H9 (cell line): ENCODE measurements at regions not wholly inside any gene's neighbourhood (a gene's known extent, or its start where the extent isn't known, plus 50 kb on each side); places are given as distances from the start of the nearest gene placed in this dataset.

Experiments
- DNase-seq: peaks from one replicate; pipeline ENCODE4 v3.0.0-alpha.2; 2017
- H2AFZ ChIP-seq: one replicate; pipeline ENCODE4 v1.6.1; 2013; ENCODE audit warnings: mild to moderate bottlenecking, low read length, control low read depth, moderate library complexity
- H2AK5ac ChIP-seq: 2 replicates; pipeline ENCODE4 v1.6.1; 2013; ENCODE audit warnings: low read length, control low read depth, mixed read lengths; ENCODE audit not compliant: insufficient read length
- H2BK120ac ChIP-seq: one replicate; pipeline ENCODE4 v1.6.1; 2013; ENCODE audit warnings: low read depth, mild to moderate bottlenecking, low read length, control low read depth, inconsistent platforms; ENCODE audit not compliant: poor library complexity, severe bottlenecking
- H2BK12ac ChIP-seq: 2 replicates; pipeline ENCODE4 v1.6.1; 2013; ENCODE audit warnings: low read length, control low read depth, mixed read lengths, low read depth; ENCODE audit not compliant: insufficient read length
- H2BK15ac ChIP-seq: 2 replicates; pipeline ENCODE4 v1.6.1; 2013; ENCODE audit warnings: low read depth, low read length, control low read depth
- H2BK20ac ChIP-seq: one replicate; pipeline ENCODE4 v1.6.1; 2013; ENCODE audit warnings: low read depth, mild to moderate bottlenecking, low read length, control low read depth, inconsistent platforms; ENCODE audit not compliant: poor library complexity, severe bottlenecking
- H2BK5ac ChIP-seq: 2 replicates; pipeline ENCODE4 v1.6.1; 2013; ENCODE audit warnings: low read length, control low read depth, mixed read lengths; ENCODE audit not compliant: insufficient read length
- H3K14ac ChIP-seq: 2 replicates; pipeline ENCODE4 v1.6.1; 2013; ENCODE audit warnings: low read length, control low read depth; ENCODE audit not compliant: insufficient read depth
- H3K18ac ChIP-seq: 2 replicates; pipeline ENCODE4 v1.6.1; 2013; ENCODE audit warnings: low read depth, mild to moderate bottlenecking, mixed read lengths, low read length, control low read depth; ENCODE audit not compliant: insufficient read length
- H3K23ac ChIP-seq: 2 replicates; pipeline ENCODE4 v1.6.1; 2013; ENCODE audit warnings: low read length, control low read depth, mixed read lengths, low read depth; ENCODE audit not compliant: insufficient read length
- H3K23me2 ChIP-seq: 2 replicates; pipeline ENCODE4 v1.6.1; 2013; ENCODE audit warnings: low read depth, mild to moderate bottlenecking, mixed read lengths, low read length, control low read depth; ENCODE audit not compliant: insufficient read length, poor library complexity, severe bottlenecking
- H3K27ac ChIP-seq: 2 replicates; pipeline ENCODE4 v1.5.1; 2013; ENCODE audit warnings: low read length, control low read depth, mixed read lengths, low read depth; ENCODE audit not compliant: insufficient read length
- H3K27me3 ChIP-seq: 2 replicates; pipeline ENCODE4 v1.6.1; 2013; ENCODE audit warnings: low read length, control low read depth, inconsistent platforms; ENCODE audit not compliant: insufficient read depth
- H3K4ac ChIP-seq: 2 replicates; pipeline ENCODE4 v1.6.1; 2013; ENCODE audit warnings: low read depth, mild to moderate bottlenecking, control low read depth, inconsistent platforms, low read length, moderate library complexity
- H3K4me1 ChIP-seq: 2 replicates; pipeline ENCODE4 v1.6.1; 2013; ENCODE audit warnings: low read length, control low read depth, inconsistent platforms; ENCODE audit not compliant: insufficient read depth
- H3K4me2 ChIP-seq: 2 replicates; pipeline ENCODE4 v1.6.1; 2013; ENCODE audit warnings: low read length, control low read depth, mixed read lengths; ENCODE audit not compliant: insufficient read length, insufficient read depth
- H3K56ac ChIP-seq: 2 replicates; pipeline ENCODE4 v1.6.1; 2013; ENCODE audit warnings: low read depth, mild to moderate bottlenecking, mixed read lengths, low read length, control low read depth; ENCODE audit not compliant: insufficient read length
- H3K79me1 ChIP-seq: 2 replicates; pipeline ENCODE4 v1.6.1; 2013; ENCODE audit warnings: low read depth, mild to moderate bottlenecking, moderate library complexity, low read length, control low read depth, inconsistent platforms; ENCODE audit not compliant: insufficient read depth, poor library complexity, severe bottlenecking
- H3K79me2 ChIP-seq: 2 replicates; pipeline ENCODE4 v1.6.1; 2013; ENCODE audit warnings: low read length, control low read depth, inconsistent platforms; ENCODE audit not compliant: insufficient read depth
- H3K9ac ChIP-seq: 2 replicates; pipeline ENCODE4 v1.6.1; 2013; ENCODE audit warnings: low read length, control low read depth, mixed read lengths; ENCODE audit not compliant: insufficient read length; ENCODE audit errors: extremely low read depth
- H3K9me3 ChIP-seq: one replicate; pipeline ENCODE4 v1.6.1; 2013; ENCODE audit warnings: low read depth, low read length, inconsistent platforms; ENCODE audit not compliant: control insufficient read depth
- H3T11ph ChIP-seq: one replicate; pipeline ENCODE4 v1.6.1; 2013; ENCODE audit warnings: mild to moderate bottlenecking, low read length, control low read depth, inconsistent platforms
- H4K20me1 ChIP-seq: one replicate; pipeline ENCODE4 v1.6.1; 2013; ENCODE audit not compliant: control insufficient read depth, insufficient read length, insufficient read depth
- H4K5ac ChIP-seq: 2 replicates; pipeline ENCODE4 v1.6.1; 2013; ENCODE audit warnings: low read depth, mild to moderate bottlenecking, mixed read lengths, low read length, control low read depth; ENCODE audit not compliant: insufficient read length
- H4K8ac ChIP-seq: replicated peaks from 2 replicates; pipeline ENCODE4 v1.6.1; 2013; ENCODE audit warnings: low read length, control low read depth, mixed read lengths, low read depth; ENCODE audit not compliant: insufficient read length
- H4K91ac ChIP-seq: 2 replicates; pipeline ENCODE4 v1.6.1; 2013; ENCODE audit warnings: low read depth, mild to moderate bottlenecking, moderate library complexity, mixed read lengths, low read length, control low read depth; ENCODE audit not compliant: insufficient read length
- H3K27ac Mint-ChIP-seq, 3 experiments: 2 replicates in 2 of 3; 3 replicates in 1 of 3; pipeline ENCODE4 v1.8.0; 2020 to 2021; ENCODE audit warnings: mixed read lengths in 3 of 3, mild to moderate bottlenecking in 1 of 3, moderate library complexity in 1 of 3
- H3K27me3 Mint-ChIP-seq: 2 replicates; pipeline ENCODE4 v1.8.0; 2021; ENCODE audit warnings: low read depth, mild to moderate bottlenecking, moderate library complexity, mixed read lengths
- H3K36me3 Mint-ChIP-seq, 3 experiments: 2 replicates in 2 of 3; 3 replicates in 1 of 3; pipeline ENCODE4 v1.8.0; 2020 to 2021; ENCODE audit warnings: low read depth in 3 of 3, mixed read lengths in 3 of 3; ENCODE audit not compliant: insufficient read depth in 1 of 3
- H3K4me1 Mint-ChIP-seq, 2 experiments: 2 replicates each; pipeline ENCODE4 v1.8.0; 2020; ENCODE audit warnings: mixed read lengths in 2 of 2
- H3K4me3 Mint-ChIP-seq, 2 experiments: 2 replicates in 1 of 2; 3 replicates in 1 of 2; pipeline ENCODE4 v1.8.0; 2020 to 2021; ENCODE audit warnings: mild to moderate bottlenecking in 2 of 2, mixed read lengths in 2 of 2, moderate library complexity in 1 of 2
- H3K9me3 Mint-ChIP-seq, 2 experiments: 2 replicates in 1 of 2; 3 replicates in 1 of 2; pipeline ENCODE4 v1.8.0; 2020; ENCODE audit warnings: mild to moderate bottlenecking in 2 of 2, mixed read lengths in 2 of 2, moderate library complexity in 1 of 2
- CTCF ChIP-seq: fragments of 200-600 bp; sonication (generic); conservative IDR thresholded peaks from 3 replicates; pipeline ENCODE4 v1.8.0; 2021; ENCODE audit warnings: antibody characterized with exemption, mild to moderate bottlenecking
- WGBS: extraction: QIAGEN DNeasy Blood & Tissue Kit; methylation state at CpG from one replicate; pipeline ENCODE4 v1.1.7; 2013; ENCODE audit warnings: missing lambda C conversion rate, low lambda C conversion rate, mixed read lengths; ENCODE audit not compliant: insufficient read length; ENCODE audit errors: extremely low coverage; 5-methylcytosine and 5-hydroxymethylcytosine counted together

DNA sequence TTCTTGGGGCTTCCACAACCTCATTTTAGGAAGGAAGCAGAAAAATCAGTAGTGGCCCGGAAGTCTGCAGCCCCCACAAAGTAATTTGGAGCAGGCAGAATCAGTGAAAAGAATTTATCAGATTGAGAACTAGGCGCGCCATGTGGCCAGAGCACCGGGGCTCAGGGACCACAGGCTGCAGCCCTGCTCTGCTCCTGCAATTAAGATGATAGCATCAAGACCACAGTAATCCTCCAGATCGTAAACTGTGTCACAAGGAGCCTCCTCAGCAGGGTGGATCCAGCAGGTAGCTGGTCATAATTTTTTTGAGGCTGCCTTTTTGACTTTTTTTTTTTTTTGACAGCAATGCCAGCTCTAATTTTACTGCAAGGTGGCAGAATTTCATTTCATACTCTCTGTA lies 209.0 kb upstream of the ZMIZ1 start:
- no peak overlapping the region for H3K14ac ChIP-seq
- H3K56ac ChIP-seq = no peak overlapping the region
- no peak overlapping the region for H3K18ac ChIP-seq
- no peaks in the 10 kb centered on the region for H4K20me1 ChIP-seq
- H2AK5ac ChIP-seq = no peak overlapping the region
- no peak overlapping the region for H4K91ac ChIP-seq
- H3K79me1 ChIP-seq = no peaks in the 10 kb centered on the region
- no peak overlapping the region for H2AFZ ChIP-seq
- no peak overlapping the region for H2BK120ac ChIP-seq
- H4K5ac ChIP-seq = no peak overlapping the region
- no peak overlapping the region for H3K9ac ChIP-seq
- H3T11ph ChIP-seq = no peak overlapping the region
- TF ChIP-seq CTCF = no peak
- WGBS = no CpG with 5 or more reads among the region's 5 CpGs
- Mint-ChIP-seq H3K9me3 (no peaks in the 10 kb centered on the region), H3K4me3 (no peak overlapping the region), H3K4me1 (peaks cover 19 to 32% of the 10 kb centered on the region in 2 experiments), H3K36me3 (no peaks in the 10 kb centered on the region), H3K27me3 (peaks cover 48% of the 10 kb centered on the region), H3K27ac (no peak overlapping the region)
- no peak overlapping the region for H3K23ac ChIP-seq
- no peak overlapping the region for H2BK20ac ChIP-seq
- H3K27me3 ChIP-seq = no peaks in the 10 kb centered on the region
- H3K4me1 ChIP-seq = no peaks in the 10 kb centered on the region
- no peak overlapping the region for H4K8ac ChIP-seq
- no peak overlapping the region for H2BK5ac ChIP-seq
- no peak overlapping the region for H2BK12ac ChIP-seq
- H3K4ac ChIP-seq = no peak overlapping the region
- no peak for DNase-seq
- H3K79me2 ChIP-seq = no peaks in the 10 kb centered on the region
- no peak overlapping the region for H2BK15ac ChIP-seq
- H3K27ac ChIP-seq = no peak overlapping the region
- H3K23me2 ChIP-seq = no peaks in the 10 kb centered on the region
- no peaks in the 10 kb centered on the region for H3K9me3 ChIP-seq
- no peak overlapping the region for H3K4me2 ChIP-seq
